VCaP (cell line): ENCODE measurements at regions not wholly inside any gene's neighbourhood (a gene's known extent, or its start where the extent isn't known, plus 50 kb on each side); places are given as distances from the start of the nearest gene placed in this dataset.
"Not testable (repeated sequence)": the region's sequence is repeated elsewhere in the genome, so short reads cannot be mapped to it uniquely, and the experiment has no call there.

Experiments
- H3K27ac ChIP-seq: fragments of 450-650 bp; 2 replicates; pipeline ENCODE4 v1.5.1; 2017
- TF ChIP-seq, protein P1 (sequence below): fragments of 450-650 bp; conservative IDR thresholded peaks from 2 replicates; pipeline ENCODE4 v1.5.1; 2017; ENCODE audit warnings: mild to moderate bottlenecking, moderate library complexity

DNA sequence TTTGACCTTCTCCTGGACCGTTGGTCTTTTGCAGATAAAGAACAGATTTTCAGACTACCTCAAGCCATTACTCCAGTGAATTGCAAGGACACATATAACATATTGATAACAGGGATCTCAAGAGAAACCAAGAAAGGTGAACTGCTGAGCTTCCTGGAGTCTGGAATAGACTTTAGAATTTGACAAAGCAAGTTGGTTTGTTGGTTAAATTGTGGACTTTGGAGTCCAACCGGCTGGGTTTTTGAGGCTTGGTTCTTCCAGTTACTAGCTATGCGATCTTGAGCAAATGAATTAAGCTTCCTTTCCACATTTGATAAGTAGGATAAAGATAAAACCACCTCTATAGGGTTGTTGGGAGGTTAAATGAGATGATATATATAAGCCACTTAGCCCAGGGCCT lies 233.1 kb downstream of the SHQ1 start:
- TF ChIP-seq, protein P1, sequence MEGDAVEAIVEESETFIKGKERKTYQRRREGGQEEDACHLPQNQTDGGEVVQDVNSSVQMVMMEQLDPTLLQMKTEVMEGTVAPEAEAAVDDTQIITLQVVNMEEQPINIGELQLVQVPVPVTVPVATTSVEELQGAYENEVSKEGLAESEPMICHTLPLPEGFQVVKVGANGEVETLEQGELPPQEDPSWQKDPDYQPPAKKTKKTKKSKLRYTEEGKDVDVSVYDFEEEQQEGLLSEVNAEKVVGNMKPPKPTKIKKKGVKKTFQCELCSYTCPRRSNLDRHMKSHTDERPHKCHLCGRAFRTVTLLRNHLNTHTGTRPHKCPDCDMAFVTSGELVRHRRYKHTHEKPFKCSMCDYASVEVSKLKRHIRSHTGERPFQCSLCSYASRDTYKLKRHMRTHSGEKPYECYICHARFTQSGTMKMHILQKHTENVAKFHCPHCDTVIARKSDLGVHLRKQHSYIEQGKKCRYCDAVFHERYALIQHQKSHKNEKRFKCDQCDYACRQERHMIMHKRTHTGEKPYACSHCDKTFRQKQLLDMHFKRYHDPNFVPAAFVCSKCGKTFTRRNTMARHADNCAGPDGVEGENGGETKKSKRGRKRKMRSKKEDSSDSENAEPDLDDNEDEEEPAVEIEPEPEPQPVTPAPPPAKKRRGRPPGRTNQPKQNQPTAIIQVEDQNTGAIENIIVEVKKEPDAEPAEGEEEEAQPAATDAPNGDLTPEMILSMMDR, result no peak
- H3K27ac ChIP-seq, result no peak overlapping the region

DNA sequence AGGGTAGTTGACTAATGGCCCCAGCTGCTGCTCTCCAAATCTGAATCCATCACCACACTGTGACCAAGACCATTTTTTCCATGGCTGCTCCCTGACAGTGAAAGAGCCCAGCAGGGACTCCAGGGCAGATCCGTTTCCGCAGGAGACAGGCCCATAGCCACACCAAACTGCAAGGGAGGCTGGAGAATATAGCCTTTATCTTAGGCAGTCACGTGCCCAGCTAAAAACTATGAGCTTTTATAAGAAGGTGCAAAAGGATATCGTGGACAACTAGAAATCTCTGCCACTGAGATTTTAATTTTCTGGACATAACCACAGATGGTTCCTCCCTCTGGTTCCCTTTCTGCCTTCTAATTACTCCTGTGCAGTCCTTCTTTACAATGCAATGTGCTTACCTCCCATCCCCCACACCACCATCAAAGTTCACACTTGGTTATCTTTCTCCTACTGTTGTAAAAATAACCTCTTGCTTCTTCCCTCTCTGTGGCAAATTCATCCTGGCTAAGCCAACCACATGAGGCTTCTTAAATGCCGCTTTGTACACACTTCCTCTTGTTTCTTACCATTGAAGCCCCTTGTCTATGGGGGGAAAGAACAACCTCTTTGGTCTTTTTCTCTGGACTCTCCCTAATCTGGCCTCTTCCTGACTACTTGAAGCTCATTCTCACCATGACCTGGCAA lies 233.7 kb downstream of the SHQ1 start:
- TF ChIP-seq, protein P1, result no peak
- H3K27ac ChIP-seq, result no peak overlapping the region

DNA sequence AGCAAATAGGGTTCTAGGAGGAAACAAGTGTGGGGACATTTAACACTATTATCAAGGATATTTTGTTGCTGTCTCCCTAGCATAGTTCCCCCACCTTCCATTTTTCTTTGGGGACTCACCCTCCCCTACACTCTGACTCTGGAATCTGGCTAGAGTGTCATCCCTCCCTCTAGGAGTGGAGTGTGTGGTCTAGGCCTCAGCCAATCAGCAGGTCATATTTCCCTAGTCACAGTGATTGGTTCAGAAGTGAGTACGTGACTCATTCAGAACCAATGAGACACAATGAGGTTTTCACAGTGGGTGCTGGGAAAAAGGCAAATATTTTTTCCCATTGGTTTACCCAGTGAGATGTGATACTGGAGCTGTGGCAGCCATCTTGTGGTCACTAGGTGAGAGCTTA lies 234.4 kb downstream of the SHQ1 start:
- TF ChIP-seq, protein P1, result no peak
- H3K27ac ChIP-seq, result no peak overlapping the region

DNA sequence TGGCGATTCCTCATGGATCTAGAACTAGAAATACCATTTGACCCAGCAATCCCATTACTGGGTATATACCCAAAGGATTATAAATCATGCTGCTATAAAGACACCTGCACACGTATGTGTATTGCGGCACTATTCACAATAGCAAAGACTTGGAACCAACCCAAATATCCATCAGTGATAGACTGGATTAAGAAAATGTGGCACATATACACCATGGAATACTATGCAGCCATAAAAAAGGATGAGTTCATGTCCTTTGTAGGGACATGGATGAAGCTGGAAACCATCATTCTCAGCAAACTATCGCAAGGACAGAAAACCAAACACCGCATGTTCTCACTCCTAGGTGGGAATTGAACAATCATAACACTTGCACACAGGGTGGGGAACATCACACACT lies 239.1 kb downstream of the SHQ1 start:
- H3K27ac ChIP-seq, result not testable (repeated sequence)

DNA sequence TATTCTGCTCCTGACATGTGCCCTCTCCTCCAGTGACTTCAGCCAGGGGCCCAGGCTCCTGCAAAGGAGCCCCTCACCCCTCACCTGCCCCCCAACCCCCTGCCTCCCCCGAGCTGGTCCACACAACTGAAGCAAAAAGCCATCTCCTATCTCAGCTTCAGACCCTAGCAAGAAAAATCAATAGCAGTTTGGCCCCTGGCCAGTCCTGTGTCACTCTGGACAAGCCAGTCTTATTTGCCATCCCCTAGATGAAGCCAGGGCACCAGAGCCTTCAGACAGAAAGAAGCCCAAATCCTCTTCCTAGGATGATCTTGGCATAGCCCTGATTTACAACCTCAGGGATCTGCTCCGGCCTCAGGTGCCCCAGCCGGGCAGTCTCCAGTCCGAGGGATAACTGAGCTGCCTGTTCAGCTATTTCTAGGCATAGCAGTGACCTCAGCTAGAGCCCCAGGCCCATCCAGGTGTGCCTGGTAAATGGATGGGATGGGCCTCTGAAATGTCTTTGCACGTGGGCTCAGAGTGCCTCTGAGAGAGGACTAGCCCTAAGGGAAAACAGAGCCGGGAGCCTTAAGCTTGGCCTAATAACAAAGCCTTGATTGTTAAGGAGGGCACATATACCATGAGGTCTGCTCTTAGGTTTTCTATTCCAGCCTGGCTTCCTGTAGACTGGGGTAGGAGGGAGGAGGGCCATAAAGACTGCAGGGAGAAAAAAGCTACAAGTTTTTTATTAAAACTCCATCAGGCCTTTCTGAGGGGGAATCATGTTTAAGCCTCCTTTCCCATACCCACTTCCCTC lies 242.0 kb downstream of the SHQ1 start:
- H3K27ac ChIP-seq, result peak overlapping the region; percentile 66
- TF ChIP-seq, protein P1, result no peak

DNA sequence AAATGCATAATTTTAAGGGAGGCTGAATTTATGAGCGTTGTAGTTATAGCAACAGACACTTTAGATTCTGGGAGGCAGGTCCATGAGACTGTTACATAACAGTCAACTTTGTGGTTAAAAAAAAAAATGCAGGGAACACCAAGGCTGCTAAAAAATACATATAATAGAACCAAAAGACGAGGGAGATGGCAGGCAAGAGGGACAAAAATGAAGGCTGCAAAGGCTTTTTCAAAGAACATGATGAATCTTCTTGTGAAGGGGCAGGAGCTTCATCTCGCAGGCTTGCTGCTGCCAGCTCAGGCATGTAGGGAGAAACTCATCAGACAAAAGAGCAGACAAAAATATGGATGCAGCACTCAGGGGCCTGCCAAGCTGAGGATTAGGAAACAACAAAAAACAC lies 243.9 kb downstream of the SHQ1 start:
- no peak overlapping the region for H3K27ac ChIP-seq
- TF ChIP-seq, protein P1, result no peak

DNA sequence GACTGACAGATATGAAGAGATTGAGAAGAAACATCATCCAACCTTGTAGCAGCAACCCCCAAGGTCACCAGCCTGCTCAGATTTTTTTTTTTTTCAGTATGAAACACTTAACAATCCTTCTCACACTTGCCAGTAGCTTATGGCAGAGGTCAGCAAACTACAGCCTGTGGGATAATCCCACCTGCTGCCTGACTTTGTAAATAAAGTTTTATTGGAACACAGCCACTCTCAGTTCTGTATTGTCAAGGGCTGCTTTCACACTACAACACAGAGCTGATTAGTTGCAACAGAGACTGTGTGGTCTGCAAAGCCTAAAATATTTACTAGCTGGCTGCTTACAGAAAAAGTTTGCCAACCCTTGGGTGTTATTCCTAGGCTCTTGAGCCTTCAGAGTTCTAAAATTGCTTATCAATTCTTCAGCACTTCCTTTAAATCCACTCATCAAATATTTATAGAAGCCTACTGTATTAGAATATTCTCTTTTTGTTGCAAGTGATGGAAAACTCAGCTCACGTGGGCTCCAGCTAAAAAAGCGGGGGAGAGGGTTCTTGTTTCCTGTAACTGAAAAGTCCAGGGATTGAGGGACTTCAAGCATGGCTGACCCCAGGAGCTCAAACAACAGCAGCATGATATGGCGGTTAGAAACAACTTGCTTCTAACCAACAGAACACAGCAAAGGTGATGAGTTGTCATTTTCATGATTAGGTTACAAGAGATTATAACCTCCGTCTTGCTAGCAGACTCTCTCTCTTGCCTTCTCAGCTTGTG lies 246.1 kb downstream of the SHQ1 start:
- H3K27ac ChIP-seq, result no peak overlapping the region
- TF ChIP-seq, protein P1, result no peak
